Panc1 (cell line): ENCODE measurements at regions not wholly inside any gene's neighbourhood (a gene's known extent, or its start where the extent isn't known, plus 50 kb on each side); places are given as distances from the start of the nearest gene placed in this dataset.

Experiments used
- ATAC-seq: fragments of 200-7000 bp; cut with Tn5 transposase; 2 replicates; pipeline ENCODE4 v1.9.1; 2020; ENCODE audit warnings: mild to moderate bottlenecking, moderate library complexity
- BruUV-seq: library from RNA; stranded (reverse); fragments of 400-500 nt; replicated peaks from 2 replicates; lab custom pipeline; 2021; lab: Mats Ljungman, UMichigan
- CTCF ChIA-PET: fragments of 300-600 bp; sonication (Branson Sonifier 250); formaldehyde crosslinking; loops from one replicate; lab custom pipeline; 2022; ENCODE audit warnings: antibody characterized with exemption; lab: Charles Lee
- POLR2A ChIA-PET: fragments of 300-600 bp; sonication (Branson Sonifier 250); formaldehyde crosslinking; loops from one replicate; lab custom pipeline; 2022; ENCODE audit warnings: antibody characterized with exemption; lab: Charles Lee
- DNase-seq: peaks from one replicate; pipeline ENCODE4 v3.0.0-alpha.2; 2010; ENCODE audit warnings: low read depth, low spot score
- H3K27ac ChIP-seq: 2 replicates; pipeline ENCODE4 v1.5.1; 2011; ENCODE audit warnings: mild to moderate bottlenecking, low read length, inconsistent platforms
- H3K27me3 ChIP-seq: fragments of 200-500 bp; sonication (Bioruptor generic); 2 replicates; pipeline ENCODE4 v1.6.0; 2014; ENCODE audit warnings: low read length, inconsistent platforms; ENCODE audit not compliant: control insufficient read depth, insufficient read depth
- H3K36me3 ChIP-seq: fragments of 200-500 bp; sonication (Bioruptor generic); 2 replicates; pipeline ENCODE4 v1.5.1; 2014; ENCODE audit warnings: inconsistent platforms, mild to moderate bottlenecking, low read length, moderate library complexity; ENCODE audit not compliant: control insufficient read depth, insufficient read depth
- H3K4me1 ChIP-seq: 2 replicates; pipeline ENCODE4 v1.5.1; 2011; ENCODE audit warnings: inconsistent platforms, mild to moderate bottlenecking, low read length, moderate library complexity; ENCODE audit not compliant: control insufficient read depth, insufficient read depth
- H3K4me3 ChIP-seq, 2 experiments: 2 replicates each; pipeline ENCODE4 v1.5.1; 2011 to 2012; ENCODE audit warnings: low read depth in 2 of 2, low read length in 2 of 2, mild to moderate bottlenecking in 2 of 2, inconsistent platforms in 1 of 2, moderate library complexity in 1 of 2
- H3K9me3 ChIP-seq: fragments of 200-500 bp; sonication (Bioruptor generic); 2 replicates; pipeline ENCODE4 v1.5.1; 2014; ENCODE audit warnings: low read depth, mild to moderate bottlenecking, inconsistent platforms, low read length, moderate library complexity; ENCODE audit not compliant: control insufficient read depth, insufficient read depth
- POLR2AphosphoS5 ChIP-seq: IDR thresholded peaks from 2 replicates; pipeline ENCODE4 v1.6.1; 2012; ENCODE audit warnings: mild to moderate bottlenecking, low read depth, low read length, moderate library complexity
- SIN3A ChIP-seq: IDR thresholded peaks from 2 replicates; pipeline ENCODE4 v1.6.1; 2012; ENCODE audit warnings: low read depth, mild to moderate bottlenecking, low read length, moderate library complexity, borderline replicate concordance; ENCODE audit not compliant: insufficient read depth
- TCF7L2 ChIP-seq: IDR thresholded peaks from 2 replicates; pipeline ENCODE4 v1.6.1; 2011; ENCODE audit warnings: mild to moderate bottlenecking, low read depth, low read length, inconsistent platforms
- in situ Hi-C: cut with HindIII; loops from 2 replicates; pipeline ENCODE4 v1.10.0; 2016; ENCODE audit warnings: low sequenced_read_pairs, low pct_unique_long_range_greater_than_20kb
- intact Hi-C: fragments of 100-400 bp; cut with micrococcal nuclease; formaldehyde crosslinking; loops from one replicate; pipeline ENCODE4 v1.10.0; 2022; ENCODE audit not compliant: unreplicated experiment
- TF ChIP-seq, protein P1 (sequence below): fragments of 450-650 bp; IDR thresholded peaks from 2 replicates; pipeline ENCODE4 v1.5.1; 2017; ENCODE audit warnings: mild to moderate bottlenecking
- TF ChIP-seq, protein P2 (sequence below), 2 experiments: IDR thresholded peaks; 2 replicates each; pipeline ENCODE4 v1.6.1; 2011 to 2012; ENCODE audit warnings: low read depth in 2 of 2, control low read depth in 1 of 2, low read length in 1 of 2, mild to moderate bottlenecking in 1 of 2, moderate library complexity in 1 of 2; ENCODE audit not compliant: insufficient read depth in 1 of 2

DNA sequence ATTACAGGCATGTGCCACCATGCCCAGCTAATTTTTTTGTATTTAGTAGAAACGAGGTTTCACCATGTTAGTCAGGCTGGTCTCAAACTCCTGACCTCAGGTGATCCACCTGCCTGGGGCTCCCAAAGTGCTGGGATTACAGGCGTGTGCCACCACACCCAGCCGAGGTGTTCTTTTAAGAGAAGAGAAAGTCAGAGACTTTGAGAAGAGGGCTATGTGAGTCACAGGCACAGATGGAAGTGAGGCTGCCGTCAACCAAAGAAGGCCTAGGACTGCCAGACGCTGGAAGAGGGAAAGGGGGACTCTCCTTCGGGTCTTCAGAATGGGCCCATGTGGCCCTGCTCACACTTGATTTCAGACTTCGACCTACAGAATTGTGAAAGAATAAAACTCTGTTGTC is 67.2 kb upstream of the SH3BP4 start:
- BruUV-seq = no TSS peak
- Histone ChIP-seq H3K4me1 (peaks cover 31% of the 10 kb centered on the region), H3K27ac (0 out of 2 replicates have a peak overlapping the region, but pooled peaks have one; percentile 30), H3K9me3 (no peaks in the 10 kb centered on the region), H3K4me3 (no peak overlapping the region), H3K36me3 (no peaks in the 10 kb centered on the region), H3K27me3 (no peaks in the 10 kb centered on the region)
- in situ Hi-C loops (loop anchor here (10.0 kb wide), 1 partner anchor 210 kb away; no protein-coding TSS in a partner anchor), intact Hi-C loops (loop anchor here (5.0 to 10.0 kb wide), 3 partner anchors 73 to 330 kb away; no protein-coding TSS in a partner anchor)
- CTCF ChIA-PET = no interaction called here
- no peak for ATAC-seq
- no peak for DNase-seq
- TF ChIP-seq SIN3A = no peak
- TF ChIP-seq, protein P1, sequence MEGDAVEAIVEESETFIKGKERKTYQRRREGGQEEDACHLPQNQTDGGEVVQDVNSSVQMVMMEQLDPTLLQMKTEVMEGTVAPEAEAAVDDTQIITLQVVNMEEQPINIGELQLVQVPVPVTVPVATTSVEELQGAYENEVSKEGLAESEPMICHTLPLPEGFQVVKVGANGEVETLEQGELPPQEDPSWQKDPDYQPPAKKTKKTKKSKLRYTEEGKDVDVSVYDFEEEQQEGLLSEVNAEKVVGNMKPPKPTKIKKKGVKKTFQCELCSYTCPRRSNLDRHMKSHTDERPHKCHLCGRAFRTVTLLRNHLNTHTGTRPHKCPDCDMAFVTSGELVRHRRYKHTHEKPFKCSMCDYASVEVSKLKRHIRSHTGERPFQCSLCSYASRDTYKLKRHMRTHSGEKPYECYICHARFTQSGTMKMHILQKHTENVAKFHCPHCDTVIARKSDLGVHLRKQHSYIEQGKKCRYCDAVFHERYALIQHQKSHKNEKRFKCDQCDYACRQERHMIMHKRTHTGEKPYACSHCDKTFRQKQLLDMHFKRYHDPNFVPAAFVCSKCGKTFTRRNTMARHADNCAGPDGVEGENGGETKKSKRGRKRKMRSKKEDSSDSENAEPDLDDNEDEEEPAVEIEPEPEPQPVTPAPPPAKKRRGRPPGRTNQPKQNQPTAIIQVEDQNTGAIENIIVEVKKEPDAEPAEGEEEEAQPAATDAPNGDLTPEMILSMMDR = no peak
- TF ChIP-seq, protein P2, sequence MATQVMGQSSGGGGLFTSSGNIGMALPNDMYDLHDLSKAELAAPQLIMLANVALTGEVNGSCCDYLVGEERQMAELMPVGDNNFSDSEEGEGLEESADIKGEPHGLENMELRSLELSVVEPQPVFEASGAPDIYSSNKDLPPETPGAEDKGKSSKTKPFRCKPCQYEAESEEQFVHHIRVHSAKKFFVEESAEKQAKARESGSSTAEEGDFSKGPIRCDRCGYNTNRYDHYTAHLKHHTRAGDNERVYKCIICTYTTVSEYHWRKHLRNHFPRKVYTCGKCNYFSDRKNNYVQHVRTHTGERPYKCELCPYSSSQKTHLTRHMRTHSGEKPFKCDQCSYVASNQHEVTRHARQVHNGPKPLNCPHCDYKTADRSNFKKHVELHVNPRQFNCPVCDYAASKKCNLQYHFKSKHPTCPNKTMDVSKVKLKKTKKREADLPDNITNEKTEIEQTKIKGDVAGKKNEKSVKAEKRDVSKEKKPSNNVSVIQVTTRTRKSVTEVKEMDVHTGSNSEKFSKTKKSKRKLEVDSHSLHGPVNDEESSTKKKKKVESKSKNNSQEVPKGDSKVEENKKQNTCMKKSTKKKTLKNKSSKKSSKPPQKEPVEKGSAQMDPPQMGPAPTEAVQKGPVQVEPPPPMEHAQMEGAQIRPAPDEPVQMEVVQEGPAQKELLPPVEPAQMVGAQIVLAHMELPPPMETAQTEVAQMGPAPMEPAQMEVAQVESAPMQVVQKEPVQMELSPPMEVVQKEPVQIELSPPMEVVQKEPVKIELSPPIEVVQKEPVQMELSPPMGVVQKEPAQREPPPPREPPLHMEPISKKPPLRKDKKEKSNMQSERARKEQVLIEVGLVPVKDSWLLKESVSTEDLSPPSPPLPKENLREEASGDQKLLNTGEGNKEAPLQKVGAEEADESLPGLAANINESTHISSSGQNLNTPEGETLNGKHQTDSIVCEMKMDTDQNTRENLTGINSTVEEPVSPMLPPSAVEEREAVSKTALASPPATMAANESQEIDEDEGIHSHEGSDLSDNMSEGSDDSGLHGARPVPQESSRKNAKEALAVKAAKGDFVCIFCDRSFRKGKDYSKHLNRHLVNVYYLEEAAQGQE (IDR thresholded peaks at IDR 0.05; ENCODE audit: insufficient read depth in 1 of 2, low read depth in 2 of 2, low read length in 1 of 2) = no peak
- no peak for TF ChIP-seq POLR2AphosphoS5
- TF ChIP-seq TCF7L2 = no peak
- POLR2A ChIA-PET = no interaction called here

DNA sequence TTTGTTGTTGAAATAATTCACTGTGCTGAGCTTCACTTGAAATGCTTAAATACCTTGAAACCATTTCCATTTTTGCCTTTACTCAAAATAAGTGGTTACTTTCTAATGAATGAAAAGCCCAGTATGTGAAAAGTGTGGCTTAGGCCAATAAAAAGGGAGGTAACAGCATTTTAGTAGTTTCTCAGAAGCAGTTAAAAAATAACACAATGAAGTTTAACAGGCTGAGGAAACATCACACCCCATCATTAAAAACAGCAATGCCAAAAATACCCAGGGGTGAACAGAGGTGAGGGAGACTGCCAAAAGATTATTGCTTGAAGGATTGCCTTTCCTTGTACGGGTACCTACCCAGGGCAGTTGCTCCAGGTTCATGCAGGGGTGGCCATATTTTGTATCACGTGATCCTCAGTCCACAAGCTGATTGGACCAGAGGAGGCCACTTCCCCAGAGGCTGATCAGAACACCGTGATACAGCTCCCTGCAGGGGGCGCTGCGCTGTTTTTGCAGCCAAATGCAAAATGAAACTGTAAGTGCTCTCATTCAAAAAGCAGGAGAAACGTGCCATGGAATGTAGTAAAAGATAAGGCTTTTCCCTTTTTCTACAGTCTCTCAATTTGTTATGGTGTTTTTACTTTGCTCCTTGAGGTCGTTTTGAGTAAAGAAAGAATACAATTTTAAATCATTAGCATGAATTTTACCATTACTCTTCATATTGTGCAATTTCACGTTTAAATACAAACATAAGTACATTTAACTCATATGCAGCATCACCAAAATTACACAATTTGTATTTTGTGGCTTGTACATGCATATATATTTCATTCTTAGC is 70.2 kb upstream of the SH3BP4 start:
- intact Hi-C loops = loop anchor here (5.0 to 10.0 kb wide), 3 partner anchors 76 to 327 kb away; no protein-coding TSS in a partner anchor
- Histone ChIP-seq H3K4me1 (peaks cover 36% of the 10 kb centered on the region), H3K27ac (peak overlapping the region; percentile 93), H3K4me3 (0 out of 4 replicates have a peak overlapping the region, but pooled peaks of 1 of the 2 experiments have one; percentile 10), H3K36me3 (no peaks in the 10 kb centered on the region), H3K27me3 (no peaks in the 10 kb centered on the region), H3K9me3 (no peaks in the 10 kb centered on the region)
- ATAC-seq (peak; percentile 89), DNase-seq (peak; percentile 87)
- TF ChIP-seq, protein P1 = peak; percentile 88
- no peak for TF ChIP-seq TCF7L2
- in situ Hi-C loops = loop anchor here (10.0 kb wide), 1 partner anchor 213 kb away; no protein-coding TSS in a partner anchor
- CTCF ChIA-PET = interaction anchor here (0.6 to 1.1 kb wide), 5 partner anchors 17 to 757 kb away, joined by 3 to 13 read pairs (median 5); no protein-coding TSS in a partner anchor
- POLR2A ChIA-PET = interaction anchor here (0.5 to 0.6 kb wide), 2 partner anchors 70 to 104 kb away, joined by 3 to 6 read pairs; partner anchors contain the start of gene SH3BP4
- BruUV-seq = no TSS peak
